Pancreas (tissue), 10 donors: ENCODE measurements at regions not wholly inside any gene's neighbourhood (a gene's known extent, or its start where the extent isn't known, plus 50 kb on each side); places are given as distances from the start of the nearest gene placed in this dataset.
"Not testable (repeated sequence)": the region's sequence is repeated elsewhere in the genome, so short reads cannot be mapped to it uniquely, and the experiment has no call there.

Source experiments
- ATAC-seq, 4 donors: fragments of 200-7000 bp; cut with Tn5 transposase; one replicate each; pipeline versions ENCODE4 v1.8.0 to v1.9.1; 2020; ENCODE audit warnings: mild to moderate bottlenecking in 4 of 4, moderate library complexity in 4 of 4
- DNase-seq, 6 donors: peaks; one replicate each; pipeline ENCODE4 v3.0.0-alpha.2; 2020
- FAIRE-seq: peaks from 2 replicates; lab custom pipeline; 2012; peaks lifted over from hg19 to GRCh38; lab: Jason Lieb, UNC
- H3K27ac ChIP-seq, 4 donors: fragments of 200-600 bp; sonication (generic); 1 replicate in 3 of 4; 2 replicates in 1 of 4; pipeline versions ENCODE4 v1.5.0 to v1.8.0; 2020
- H3K27me3 ChIP-seq, 4 donors: fragments of 200-600 bp; one replicate each; pipeline ENCODE4 v1.8.0; 2021
- H3K36me3 ChIP-seq, 3 donors: fragments of 200-600 bp; sonication (generic) in 1 of 3; one replicate each; pipeline versions ENCODE4 v1.5.0 to v1.8.0; 2020 to 2021
- H3K4me1 ChIP-seq, 3 donors: fragments of 200-600 bp; one replicate each; pipeline ENCODE4 v1.8.0; 2021
- H3K4me3 ChIP-seq, 4 donors: fragments of 200-600 bp; sonication (generic) in 2 of 4; one replicate each; pipeline versions ENCODE4 v1.5.0 to v1.8.0; 2020 to 2021
- H3K9me3 ChIP-seq, 4 donors: fragments of 200-600 bp; one replicate each; pipeline ENCODE4 v1.8.0; 2021
- WGBS, 2 donors: extraction: QIAGEN DNeasy Blood & Tissue Kit; methylation state at CpG; one replicate each; pipeline ENCODE4 v1.1.7; 2013; 5-methylcytosine and 5-hydroxymethylcytosine counted together
- intact Hi-C, 3 donors: fragments of 100-400 bp; cut with DNase I; formaldehyde crosslinking; loops; one replicate each; pipeline versions ENCODE4 v1.11.1 to v1.14.2; 2022
- TF ChIP-seq, protein P1 (sequence below), 4 donors: fragments of 200-600 bp; sonication (generic) in 3 of 4; IDR thresholded peaks; one replicate each; pipeline versions ENCODE4 v1.5.0 to v1.8.0; 2021; ENCODE audit warnings: antibody characterized with exemption in 4 of 4
- donor health status: healthy with polysubstance abuse.
- donor health status: DM: no; HTN: no; CAD: no; lungs with moderate emphysema.
- donor health status: DM: no; HTN: no; CAD: no.
- donor health status: control.
- donor health status: control.
- donor health status: Bipolar disorder and iron deficiency.
- donor health status: DM: yes; HTN: yes; CAD: no.
- donor health status: DM: no; HTN: no; CAD: no.
- donor health status: DM: no; HTN: no; CAD: no.
- donor health status: DM: yes; HTN: yes; CAD: no.

DNA sequence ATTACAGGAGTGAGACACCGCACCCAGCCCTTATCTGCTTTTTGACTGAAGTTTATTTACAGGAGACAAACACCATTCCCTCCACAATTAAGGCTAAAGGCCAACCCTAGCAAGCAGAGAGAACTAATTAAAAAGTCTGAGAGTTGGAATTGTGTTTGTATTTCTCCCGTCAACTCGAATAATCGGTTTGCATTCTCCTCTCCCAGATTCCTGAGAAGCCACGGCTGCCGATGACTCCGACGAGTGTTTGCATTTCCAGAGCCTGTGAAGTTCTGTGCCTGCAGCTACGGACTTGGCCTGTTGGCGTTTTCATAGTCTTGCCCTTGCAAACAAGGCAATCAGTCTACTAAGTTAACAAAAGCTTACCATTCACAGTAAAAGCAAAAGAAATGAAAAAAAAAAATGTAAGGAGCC, 73.2 kb upstream of the NUP50 start:
- 5 to 6% methylated on average over 10 of the region's 10 CpGs for WGBS, 2 donors

DNA sequence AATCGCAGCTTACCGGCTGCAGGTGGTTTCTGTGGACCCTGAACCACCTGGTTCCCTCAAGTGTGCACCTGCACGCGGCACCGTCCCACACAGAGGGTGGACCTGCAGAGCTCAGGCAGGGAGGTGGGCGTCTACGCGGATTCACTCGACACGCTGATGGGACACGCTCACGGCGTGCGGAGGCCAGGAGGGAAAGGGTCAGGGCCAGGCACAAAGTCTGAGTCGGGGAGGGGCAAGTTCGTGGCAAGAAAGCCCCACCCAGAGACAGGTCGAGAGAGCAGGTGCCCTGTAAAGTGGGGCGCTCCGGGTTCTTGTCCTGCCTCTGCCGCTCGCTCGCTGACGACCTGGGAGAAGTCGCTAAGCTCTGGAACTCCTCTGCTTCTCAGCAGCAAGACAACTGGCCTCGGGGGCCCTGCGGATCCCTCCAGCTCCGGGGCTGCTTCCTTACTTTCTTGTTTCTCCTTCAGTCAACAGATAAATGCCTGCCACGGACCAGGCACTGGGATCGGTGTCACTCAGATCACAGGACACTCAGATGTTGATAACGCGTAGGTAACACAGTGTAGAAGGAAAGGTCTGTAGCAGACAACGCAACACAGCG, 72.4 kb upstream of the NUP50 start:
- no peak overlapping the region for H3K27ac ChIP-seq
- intact Hi-C loops: loop anchor here in 2 of 3 donors (10.0 kb wide), 2 partner anchors 117 to 397 kb away; no protein-coding TSS in a partner anchor
- no peak for ATAC-seq
- DNase-seq: no peak
- no peaks in the 10 kb centered on the region for H3K36me3 ChIP-seq
- FAIRE-seq: no peak
- no peaks in the 10 kb centered on the region for H3K4me1 ChIP-seq
- H3K4me3 ChIP-seq: no peak overlapping the region
- no peaks in the 10 kb centered on the region for H3K9me3 ChIP-seq
- peaks cover 0 to 11% (median 0%) of the 10 kb centered on the region in 4 donors for H3K27me3 ChIP-seq
- WGBS, 2 donors: 28 to 30% methylated on average over 30 to 33 of the region's 33 CpGs
- TF ChIP-seq, protein P1, sequence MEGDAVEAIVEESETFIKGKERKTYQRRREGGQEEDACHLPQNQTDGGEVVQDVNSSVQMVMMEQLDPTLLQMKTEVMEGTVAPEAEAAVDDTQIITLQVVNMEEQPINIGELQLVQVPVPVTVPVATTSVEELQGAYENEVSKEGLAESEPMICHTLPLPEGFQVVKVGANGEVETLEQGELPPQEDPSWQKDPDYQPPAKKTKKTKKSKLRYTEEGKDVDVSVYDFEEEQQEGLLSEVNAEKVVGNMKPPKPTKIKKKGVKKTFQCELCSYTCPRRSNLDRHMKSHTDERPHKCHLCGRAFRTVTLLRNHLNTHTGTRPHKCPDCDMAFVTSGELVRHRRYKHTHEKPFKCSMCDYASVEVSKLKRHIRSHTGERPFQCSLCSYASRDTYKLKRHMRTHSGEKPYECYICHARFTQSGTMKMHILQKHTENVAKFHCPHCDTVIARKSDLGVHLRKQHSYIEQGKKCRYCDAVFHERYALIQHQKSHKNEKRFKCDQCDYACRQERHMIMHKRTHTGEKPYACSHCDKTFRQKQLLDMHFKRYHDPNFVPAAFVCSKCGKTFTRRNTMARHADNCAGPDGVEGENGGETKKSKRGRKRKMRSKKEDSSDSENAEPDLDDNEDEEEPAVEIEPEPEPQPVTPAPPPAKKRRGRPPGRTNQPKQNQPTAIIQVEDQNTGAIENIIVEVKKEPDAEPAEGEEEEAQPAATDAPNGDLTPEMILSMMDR (IDR thresholded peaks at IDR 0.05): no peak

More for the DNA sequence above, 73.2 kb upstream of the NUP50 start:
- Histone ChIP-seq H3K27ac (no peak overlapping the region), H3K4me1 (no peaks in the 10 kb centered on the region), H3K36me3 (no peaks in the 10 kb centered on the region), H3K9me3 (no peaks in the 10 kb centered on the region), H3K27me3 (peaks cover 0 to 9% (median 0%) of the 10 kb centered on the region in 4 donors), H3K4me3 (no peak overlapping the region)
- TF ChIP-seq, protein P1 (IDR thresholded peaks at IDR 0.05): no peak
- no peak for DNase-seq
- peak in 1 of 4 donors; percentile 71 for ATAC-seq
- FAIRE-seq: no peak
- intact Hi-C loops: loop anchor here in 2 of 3 donors (10.0 kb wide), 2 partner anchors 116 to 396 kb away; no protein-coding TSS in a partner anchor

DNA sequence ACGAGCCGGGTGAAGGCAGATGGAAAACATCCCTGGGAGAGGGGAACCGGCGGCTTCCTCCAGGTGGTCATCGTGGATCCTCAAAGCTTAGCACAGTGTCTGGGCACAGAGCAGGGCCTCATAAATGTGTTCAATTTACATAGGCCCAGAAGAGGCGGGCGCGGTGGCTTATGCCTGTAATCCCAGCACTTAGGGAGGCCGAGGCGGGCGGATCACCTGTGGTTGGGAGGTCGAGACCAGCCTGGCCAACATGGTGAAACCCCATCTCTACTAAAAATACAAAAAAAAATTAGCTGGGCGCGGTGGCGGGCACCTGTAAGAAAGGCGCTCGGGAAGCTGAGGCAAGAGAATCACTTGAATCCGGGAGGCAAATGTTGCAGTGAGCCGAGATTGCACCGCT, 71.8 kb upstream of the NUP50 start:
- intact Hi-C loops: loop anchor here in 2 of 3 donors (10.0 kb wide), 2 partner anchors 117 to 397 kb away; no protein-coding TSS in a partner anchor

DNA sequence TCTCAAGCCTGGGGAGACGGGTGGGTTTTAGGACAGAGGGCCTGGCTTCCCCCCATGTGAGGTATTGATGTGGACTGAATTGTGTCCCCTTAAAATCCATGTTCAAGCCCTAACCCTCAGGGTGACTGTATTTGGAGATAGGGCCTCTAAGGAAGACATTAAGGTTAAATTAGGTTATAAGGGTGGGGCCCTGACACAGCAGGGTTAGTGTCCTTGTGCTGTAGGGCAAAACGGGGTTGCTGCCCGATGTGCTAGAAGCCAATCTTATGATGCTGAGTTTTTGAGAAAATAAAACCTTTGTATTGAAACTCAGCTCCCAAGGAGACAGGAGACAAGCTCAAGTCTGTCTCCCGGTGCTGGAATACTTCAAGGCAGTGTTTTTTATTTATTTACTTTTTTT, 71.1 kb upstream of the NUP50 start:
- Histone ChIP-seq H3K4me1 (no peaks in the 10 kb centered on the region), H3K4me3 (no peak overlapping the region), H3K36me3 (no peaks in the 10 kb centered on the region), H3K27ac (no peak overlapping the region), H3K9me3 (no peaks in the 10 kb centered on the region), H3K27me3 (peaks cover 0 to 11% (median 0%) of the 10 kb centered on the region in 4 donors)
- intact Hi-C loops: loop anchor here in 2 of 3 donors (10.0 kb wide), 2 partner anchors 118 to 398 kb away; no protein-coding TSS in a partner anchor
- TF ChIP-seq, protein P1 (IDR thresholded peaks at IDR 0.05): no peak
- no peak for DNase-seq
- WGBS, 2 donors: 88 to 90% methylated on average over 4 of the region's 4 CpGs
- ATAC-seq: no peak
- FAIRE-seq: no peak

More for the DNA sequence above, 71.8 kb upstream of the NUP50 start:
- not testable (repeated sequence) for DNase-seq, ATAC-seq, H3K4me3 ChIP-seq, FAIRE-seq, H3K9me3 ChIP-seq, H3K36me3 ChIP-seq, H3K4me1 ChIP-seq, H3K27ac ChIP-seq
- WGBS, 2 donors: 86 to 87% methylated on average over 19 to 20 of the region's 20 CpGs
- peaks cover 0 to 11% (median 0%) of the 10 kb centered on the region in 4 donors for H3K27me3 ChIP-seq

DNA sequence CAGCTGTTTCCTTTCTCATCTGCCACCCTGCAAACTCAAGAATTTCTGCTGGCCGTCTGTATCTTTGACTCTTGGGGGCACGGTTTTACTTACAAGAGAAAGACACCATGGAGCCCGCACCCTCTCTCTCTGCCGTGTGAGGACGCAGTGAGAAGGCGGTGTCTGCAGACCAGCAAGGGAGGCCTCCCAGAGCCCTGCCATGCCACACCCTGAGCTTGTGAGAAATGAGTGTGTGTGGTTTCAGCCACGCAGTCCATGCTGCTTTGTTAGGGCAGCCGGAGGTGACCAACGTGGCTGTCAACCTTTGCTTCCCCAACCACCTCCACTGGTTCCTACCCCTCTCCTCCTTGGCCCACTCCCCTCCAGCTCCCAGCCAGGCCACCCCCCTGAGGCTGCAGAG, 70.1 kb upstream of the NUP50 start:
- TF ChIP-seq, protein P1 (IDR thresholded peaks at IDR 0.05): no peak
- Histone ChIP-seq H3K9me3 (no peaks in the 10 kb centered on the region), H3K4me3 (no peak overlapping the region), H3K4me1 (no peaks in the 10 kb centered on the region), H3K36me3 (no peaks in the 10 kb centered on the region), H3K27me3 (peaks cover 0 to 11% (median 0%) of the 10 kb centered on the region in 4 donors), H3K27ac (no peak overlapping the region)
- intact Hi-C loops: loop anchor here in 2 of 3 donors (10.0 kb wide), 2 partner anchors 119 to 399 kb away; no protein-coding TSS in a partner anchor
- FAIRE-seq (no peak), ATAC-seq (no peak), DNase-seq (no peak)
- 43 to 56% methylated on average over 9 of the region's 9 CpGs for WGBS, 2 donors
